Stimulated activated CD4-positive, alpha-beta T cell treated with anti-CD3 and anti-CD28 coated beads, Interleukin-15, amount 100 ng/mL, for 1 hour (primary cell): ENCODE measurements at regions not wholly inside any gene's neighbourhood (a gene's known extent, or its start where the extent isn't known, plus 50 kb on each side); places are given as distances from the start of the nearest gene placed in this dataset.

Source experiments
- DNase-seq, 2 donors: peaks; one replicate each; pipeline ENCODE4 v3.0.0-alpha.2; 2020; ENCODE audit warnings: low read depth in 1 of 2, low spot score in 1 of 2

- no peak for DNase-seq
Observed at GRCh38 chr1:87949711-87950110, 621.0 kb downstream of the LMO4 start.

- no peak for DNase-seq
Observed at GRCh38 chr1:87950369-87950768, 621.7 kb downstream of the LMO4 start.

DNA sequence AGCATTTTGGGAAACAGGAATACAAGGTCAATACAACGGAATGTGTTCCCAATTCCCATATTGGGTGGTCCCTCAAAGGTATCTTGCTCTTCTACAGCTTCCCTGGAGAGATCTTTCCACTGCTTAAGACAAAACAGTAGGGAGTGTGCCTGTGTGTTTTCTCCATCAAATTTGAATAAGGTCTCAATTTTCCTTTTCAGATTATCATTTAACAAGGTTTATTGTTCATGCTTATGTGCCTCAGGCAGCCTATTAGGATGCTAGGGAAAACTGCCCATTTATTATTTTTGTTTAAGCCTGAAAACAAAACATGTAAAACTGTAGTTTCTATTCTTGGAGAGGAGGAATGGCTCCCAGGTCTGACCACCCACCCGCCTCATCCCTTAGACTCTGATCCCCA lies 622.7 kb downstream of the LMO4 start:
- no peak for DNase-seq

- DNase-seq, result no peak
Observed at GRCh38 chr1:87951852-87952251, 623.2 kb downstream of the LMO4 start.

DNA sequence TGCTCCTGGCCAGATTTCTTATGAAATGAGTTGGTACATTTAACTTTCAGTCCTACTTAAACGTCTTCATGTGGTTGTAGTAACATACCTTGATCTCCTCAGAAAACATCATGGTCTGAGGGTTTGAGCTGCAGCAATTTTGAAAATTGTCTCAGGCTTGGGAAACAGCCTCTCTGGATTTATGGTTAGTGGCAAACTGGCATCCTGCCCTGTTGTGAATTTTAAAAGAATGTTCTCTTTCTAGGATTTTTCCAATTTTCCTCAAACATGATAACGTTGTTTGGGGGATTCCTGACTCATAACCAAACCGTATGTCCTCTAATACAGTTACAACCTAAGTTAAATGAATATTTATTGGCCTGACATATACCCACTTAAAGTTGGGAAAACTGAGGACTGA lies 624.4 kb downstream of the LMO4 start:
- DNase-seq, result no peak

DNA sequence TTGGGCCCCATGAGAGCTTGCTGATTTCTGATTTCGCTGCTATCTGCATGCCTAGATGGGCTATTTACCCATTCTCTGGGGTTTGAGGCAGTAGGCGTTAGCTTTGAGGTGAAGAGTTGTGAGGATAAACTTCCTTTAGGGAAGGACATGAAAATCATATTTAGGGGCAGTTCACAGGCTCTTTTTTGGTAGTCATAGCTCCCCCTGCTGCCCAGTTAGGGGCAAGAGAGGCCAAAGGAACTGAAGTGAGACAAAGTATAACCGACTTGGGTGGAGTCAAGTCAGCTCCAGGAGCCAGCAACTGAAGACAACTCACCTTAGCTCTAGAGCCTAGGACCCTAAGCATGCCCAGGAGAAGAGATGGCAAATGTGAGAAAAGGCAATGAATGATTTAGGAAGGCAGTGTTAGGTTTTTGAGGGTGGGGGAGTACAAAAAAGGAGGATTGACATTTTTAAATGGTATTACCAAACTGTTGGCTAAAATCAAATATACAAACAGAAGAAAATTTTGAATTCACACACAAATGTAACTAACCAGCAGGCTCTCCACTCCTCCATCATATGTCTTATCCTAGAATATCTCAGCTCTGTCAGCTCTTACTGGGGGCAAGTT lies 625.2 kb downstream of the LMO4 start:
- peak in 1 of 2 donors; percentile 4 for DNase-seq

DNA sequence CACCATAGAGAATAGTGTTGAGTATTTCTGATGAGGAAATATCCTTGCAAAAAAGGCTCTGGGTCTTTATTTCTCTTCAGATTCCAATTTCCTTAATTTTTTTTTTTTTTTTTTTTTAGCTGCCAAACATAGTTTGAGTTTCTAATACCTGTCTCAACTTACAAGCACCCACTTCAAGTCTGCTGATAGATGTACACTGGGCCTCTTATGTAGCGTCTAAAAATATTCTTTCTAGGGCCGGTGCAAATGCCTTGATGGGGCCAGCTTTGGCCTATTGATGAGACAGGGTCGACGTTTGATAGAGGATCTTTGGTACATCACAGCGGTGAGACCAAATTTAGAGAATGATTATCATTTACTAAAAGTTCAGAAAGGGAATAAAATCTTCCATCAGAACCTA lies 626.4 kb downstream of the LMO4 start:
- DNase-seq, result no peak

- DNase-seq, result no peak
Observed at GRCh38 chr1:87956072-87956471, 627.4 kb downstream of the LMO4 start.

DNA sequence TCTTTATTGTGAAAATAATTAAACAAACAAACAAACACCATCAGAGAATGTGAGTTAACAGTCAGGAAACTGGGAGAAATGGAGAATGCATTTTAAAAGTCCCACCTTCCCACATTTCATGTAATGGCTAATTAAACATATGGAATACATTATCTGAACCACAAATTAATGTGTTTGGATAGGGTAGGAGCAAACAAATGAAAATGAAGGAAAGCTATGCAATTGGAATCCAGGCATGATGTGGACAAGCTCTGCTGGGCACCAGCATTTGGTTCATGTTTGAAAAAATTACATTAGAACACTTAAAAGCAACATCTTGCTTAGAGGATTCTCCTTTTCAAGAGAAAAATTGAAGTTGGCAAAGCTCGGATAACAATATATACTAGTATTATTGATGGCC lies 628.1 kb downstream of the LMO4 start:
- DNase-seq, result no peak

DNA sequence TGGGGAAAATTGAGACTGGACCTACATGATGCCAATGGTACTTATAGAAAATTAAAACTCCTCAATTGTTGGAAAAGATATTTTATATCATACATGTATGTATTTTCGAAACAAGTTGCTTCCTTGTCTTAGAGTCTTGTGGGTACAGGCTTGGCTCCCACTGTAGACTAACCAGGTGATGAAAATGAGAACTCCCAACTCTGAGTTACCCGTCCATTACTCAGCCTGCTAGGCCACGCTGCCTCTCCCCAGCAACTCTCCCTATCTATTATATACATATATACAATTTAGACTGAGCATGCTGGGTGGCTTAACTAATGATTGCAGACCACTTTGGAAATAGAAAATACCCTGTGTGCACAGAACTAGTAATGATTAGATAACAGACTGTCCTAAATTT lies 628.7 kb downstream of the LMO4 start:
- no peak for DNase-seq

DNA sequence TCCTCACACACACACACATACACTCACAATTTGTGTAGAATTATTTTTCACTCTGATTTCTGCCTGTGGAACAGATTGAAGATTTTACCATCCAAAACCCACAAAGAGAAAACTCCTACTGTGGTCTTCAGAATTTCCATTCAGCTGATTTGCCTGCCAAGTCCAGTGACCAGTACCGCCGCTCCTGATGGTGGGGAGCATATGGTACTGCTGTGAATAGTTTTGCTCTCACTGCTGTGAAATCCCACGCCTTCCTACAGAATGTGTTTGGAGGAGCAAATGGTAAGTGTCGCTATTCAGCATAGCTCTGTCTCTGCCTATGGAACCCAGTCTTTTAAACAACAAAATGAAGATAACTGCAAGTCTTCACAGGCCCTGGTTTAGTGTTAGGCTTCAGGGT lies 629.5 kb downstream of the LMO4 start:
- DNase-seq, result no peak

- no peak for DNase-seq
Observed at GRCh38 chr1:87958716-87959115, 630.0 kb downstream of the LMO4 start.

- DNase-seq, result no peak
Observed at GRCh38 chr1:87959236-87959635, 630.6 kb downstream of the LMO4 start.

GRCh38 chr1:87961992-87962391 lies 633.3 kb downstream of the LMO4 start:
- DNase-seq, result no peak

DNA sequence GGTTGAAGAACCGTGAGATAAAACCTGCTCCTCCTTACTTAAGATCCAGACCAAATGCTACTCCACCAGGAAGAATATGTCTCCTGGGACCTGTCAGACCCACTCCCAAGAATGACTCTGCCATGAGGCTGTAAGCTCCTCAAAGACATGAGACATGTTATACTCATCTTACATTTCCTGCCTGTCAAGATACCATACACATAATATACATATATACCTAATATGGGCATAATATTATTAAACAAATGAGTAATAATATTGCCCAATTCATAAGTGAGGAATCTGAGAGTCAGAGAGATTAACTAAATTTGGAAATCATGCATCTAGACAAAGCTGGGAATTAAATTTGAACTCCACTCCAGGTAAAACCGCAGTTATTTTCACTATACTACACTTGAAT lies 634.9 kb downstream of the LMO4 start:
- no peak for DNase-seq

DNA sequence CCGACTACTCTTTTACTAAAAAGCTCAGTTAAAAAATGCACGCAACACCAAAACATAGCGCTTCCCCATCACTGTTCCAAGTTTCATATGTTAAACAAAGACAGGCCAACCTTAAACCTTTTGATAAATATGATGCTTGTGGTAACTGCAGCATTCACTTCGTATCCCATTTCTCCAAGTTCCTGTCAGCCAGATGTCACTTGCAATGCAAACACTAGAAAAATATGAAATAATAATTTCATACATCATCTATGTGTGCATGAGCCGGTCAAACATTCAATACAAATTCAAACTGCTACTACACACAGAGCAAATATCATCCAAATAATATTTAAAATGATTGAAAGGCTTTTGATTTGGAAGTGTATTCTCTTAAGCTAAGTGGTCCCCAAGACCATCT lies 636.5 kb downstream of the LMO4 start:
- DNase-seq, result no peak

DNA sequence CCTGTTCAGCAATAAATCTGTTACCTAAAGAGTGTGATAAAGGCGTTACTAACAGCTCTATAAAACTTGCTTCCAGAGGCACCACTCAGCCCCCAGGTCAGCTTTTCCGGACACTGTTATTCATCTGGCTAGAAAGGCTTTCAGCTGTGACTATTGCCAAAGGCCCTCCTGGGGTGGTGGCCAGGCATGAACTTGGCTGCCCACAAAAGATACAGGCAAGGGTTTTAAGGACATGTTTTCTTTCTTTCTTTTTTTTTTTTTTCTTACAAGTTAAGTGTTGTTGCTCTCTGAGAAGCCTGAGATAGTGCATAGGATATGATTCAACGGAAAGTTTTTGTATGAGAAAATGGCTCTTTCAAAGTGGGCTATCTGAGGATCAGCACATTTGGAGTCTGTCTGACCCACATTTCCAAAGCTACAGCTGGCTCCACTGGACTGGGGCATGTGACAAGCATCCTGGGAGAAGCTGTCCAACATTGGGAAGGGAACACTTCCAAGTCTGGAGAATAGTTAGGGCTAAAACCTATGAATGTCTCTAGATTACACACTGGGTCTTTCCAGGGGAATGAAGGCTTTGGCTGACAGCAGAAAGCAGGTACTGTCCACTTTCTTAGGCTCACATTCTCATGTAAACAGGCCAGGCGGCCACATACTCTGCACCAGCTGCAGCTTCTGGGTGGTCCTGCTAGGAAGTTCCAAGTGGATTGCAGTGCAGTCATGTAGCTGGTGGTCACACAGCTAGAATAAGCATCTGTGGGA lies 639.7 kb downstream of the LMO4 start:
- no peak for DNase-seq

GRCh38 chr1:87969040-87969439 lies 640.4 kb downstream of the LMO4 start:
- DNase-seq, result no peak

GRCh38 chr1:87972811-87973210 lies 644.1 kb downstream of the LMO4 start:
- no peak for DNase-seq

DNA sequence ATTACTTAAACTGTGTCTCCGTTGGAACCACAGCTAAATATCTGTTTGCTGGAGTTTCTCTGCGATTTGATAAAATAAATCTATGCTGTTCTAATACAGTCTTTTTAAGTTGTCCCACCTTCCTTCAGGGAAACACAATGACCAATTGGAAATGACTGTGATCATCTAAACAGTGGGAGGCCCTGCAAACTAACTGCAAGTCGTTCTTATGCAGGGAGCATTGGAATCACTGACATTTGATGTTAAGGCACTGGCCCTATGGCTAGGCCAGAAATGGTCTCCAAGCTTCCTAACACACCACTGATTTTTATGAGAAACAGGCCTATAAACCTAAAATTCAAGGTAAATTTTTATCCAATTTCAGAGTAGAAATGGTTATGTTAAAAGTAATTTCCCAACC lies 645.2 kb downstream of the LMO4 start:
- no peak for DNase-seq

DNA sequence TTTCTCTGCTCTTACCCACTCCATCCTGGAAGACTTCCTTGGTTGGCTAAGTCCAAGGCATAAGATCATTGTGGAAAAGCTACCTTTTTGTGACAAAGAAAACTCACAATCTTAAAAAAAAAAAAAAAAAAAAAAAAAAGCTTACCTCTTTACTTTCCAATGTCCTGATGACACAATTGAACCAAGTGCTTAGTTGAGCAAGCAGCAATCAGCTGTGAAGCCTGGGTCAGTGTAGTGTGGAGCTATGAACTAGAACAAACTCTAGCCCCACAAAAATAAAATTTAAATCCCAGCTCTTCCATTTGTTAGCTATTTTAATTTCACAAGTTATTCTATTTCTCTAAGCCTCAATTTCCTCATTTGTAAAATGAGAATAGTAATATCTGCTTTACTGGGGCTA lies 647.6 kb downstream of the LMO4 start:
- no peak for DNase-seq

DNA sequence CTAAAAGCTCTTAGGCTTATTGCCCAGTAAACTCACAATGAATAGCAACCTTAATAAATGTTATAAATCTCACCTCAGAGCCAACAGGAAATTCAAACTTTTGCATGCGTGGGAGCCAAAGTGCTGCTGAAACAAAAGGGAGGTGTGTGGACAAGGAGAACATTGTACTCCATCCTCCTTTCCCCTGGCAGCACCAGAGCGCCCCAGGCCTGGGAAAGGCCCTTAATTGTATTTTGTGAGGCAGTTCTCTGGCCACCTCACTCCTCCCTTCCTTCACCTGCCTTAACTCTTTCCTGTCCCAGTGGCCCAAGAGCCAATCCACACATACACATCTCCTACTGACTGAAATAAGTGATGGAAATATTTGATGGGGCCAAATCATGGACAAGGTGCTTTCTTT lies 648.5 kb downstream of the LMO4 start:
- DNase-seq, result no peak

GRCh38 chr1:87979079-87979478 lies 650.4 kb downstream of the LMO4 start:
- DNase-seq, result no peak
